Inferior parietal cortex (tissue), 1 donor: ENCODE measurements at regions not wholly inside any gene's neighbourhood (a gene's known extent, or its start where the extent isn't known, plus 50 kb on each side); places are given as distances from the start of the nearest gene placed in this dataset.

ENCODE experiments used
- DNase-seq: peaks from one replicate; pipeline ENCODE4 v3.0.0-alpha.2; 2016; ENCODE audit errors: extremely low spot score

GRCh38 chr3:124599779-124600693 lies 130.2 kb upstream of the UMPS start:
- DNase-seq = no peak

DNA sequence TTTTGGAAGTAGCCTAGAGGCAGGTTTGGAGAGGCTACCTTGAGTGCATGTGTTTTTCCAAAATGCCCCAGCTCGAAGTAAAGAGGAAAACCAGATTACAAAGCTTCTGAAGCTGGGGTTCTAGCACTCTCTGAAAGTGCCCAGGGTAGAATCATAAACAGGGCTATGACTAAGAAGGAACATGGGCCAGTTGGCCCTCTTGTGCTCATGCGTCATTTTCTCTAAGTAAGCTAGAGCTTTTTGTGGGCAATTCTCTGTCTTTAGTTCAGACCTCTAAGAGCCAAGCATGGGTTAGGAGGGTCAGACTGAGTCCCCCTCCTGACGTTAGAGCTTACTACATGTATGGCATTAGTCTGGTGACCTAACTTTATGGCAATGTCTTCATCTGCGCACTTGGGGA lies 129.5 kb upstream of the UMPS start:
- no peak for DNase-seq

GRCh38 chr3:124601190-124601589 lies 129.1 kb upstream of the UMPS start:
- no peak for DNase-seq

GRCh38 chr3:124602980-124603627 lies 127.1 kb upstream of the UMPS start:
- no peak for DNase-seq

DNA sequence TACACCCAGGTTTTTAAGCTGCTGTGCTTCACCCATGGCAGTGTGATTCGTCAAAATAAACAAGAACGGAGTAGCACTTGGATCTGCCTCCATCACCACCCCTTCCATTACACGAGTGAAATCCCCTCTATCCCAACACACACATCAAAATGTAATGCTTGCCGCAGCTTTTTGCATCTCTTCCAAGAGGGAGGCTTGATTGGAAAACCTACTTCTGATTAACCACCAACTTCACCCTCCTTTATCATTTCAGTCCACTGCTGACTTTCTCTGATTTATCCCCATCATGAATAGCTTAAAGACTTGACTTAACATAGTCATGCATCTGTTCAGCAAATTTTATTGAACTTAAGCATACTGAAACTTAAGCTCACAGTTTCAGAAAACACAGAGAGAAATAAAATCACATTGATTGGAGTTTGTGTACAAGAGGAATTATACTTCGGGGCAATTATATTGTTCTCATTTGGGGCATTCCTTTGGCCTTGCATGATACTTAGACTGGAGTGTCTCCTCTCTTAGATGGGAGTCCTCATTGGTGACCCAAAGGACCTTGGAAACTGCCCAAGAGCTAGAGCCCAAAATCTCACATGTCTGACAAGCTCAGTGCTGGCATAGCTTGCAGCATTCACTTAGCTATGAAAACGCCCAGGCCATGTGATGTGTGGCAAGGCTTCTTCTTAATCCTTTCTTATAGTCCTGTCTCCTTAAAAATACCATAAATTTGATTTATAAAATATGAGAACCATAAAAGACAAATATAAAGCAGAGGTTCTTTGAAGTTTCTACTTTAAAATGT lies 124.3 kb upstream of the UMPS start:
- DNase-seq = no peak

DNA sequence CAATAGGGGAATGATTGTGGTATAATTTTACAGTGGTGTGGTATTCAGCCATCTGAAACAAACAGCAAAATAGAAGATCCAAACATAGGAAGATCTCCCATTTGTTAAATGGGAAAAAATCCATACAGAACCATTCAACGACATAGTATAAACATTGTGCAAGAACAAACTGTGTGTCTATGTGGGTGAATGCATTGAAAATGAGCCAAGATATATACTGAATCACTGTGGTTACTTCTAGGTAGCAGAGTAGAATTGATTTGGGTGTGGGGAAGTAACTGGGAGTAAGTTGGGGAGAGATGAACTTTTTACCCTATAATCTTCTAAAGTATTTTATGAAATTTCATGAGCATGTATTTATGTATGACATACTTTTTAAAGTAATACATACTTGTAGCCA lies 123.1 kb upstream of the UMPS start:
- DNase-seq = no peak

DNA sequence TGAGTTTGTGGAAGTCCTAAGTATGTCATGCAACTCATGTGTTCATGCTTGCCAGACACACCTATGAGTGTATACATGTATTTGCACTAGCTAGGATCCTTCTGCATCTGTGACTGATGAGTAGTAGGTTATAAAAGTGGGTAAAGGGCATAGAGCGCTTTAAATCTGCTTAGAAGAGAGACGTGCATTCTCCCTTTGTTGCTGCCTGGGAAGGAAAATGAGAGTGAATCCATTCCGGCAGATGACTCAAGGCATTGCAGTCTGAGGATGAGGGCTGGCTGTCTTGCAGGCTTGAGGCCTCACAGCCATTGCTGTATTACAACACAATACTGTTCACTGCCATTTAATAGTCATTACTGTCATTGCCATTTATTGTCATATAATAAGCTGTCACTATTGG lies 120.8 kb upstream of the UMPS start:
- no peak for DNase-seq

DNA sequence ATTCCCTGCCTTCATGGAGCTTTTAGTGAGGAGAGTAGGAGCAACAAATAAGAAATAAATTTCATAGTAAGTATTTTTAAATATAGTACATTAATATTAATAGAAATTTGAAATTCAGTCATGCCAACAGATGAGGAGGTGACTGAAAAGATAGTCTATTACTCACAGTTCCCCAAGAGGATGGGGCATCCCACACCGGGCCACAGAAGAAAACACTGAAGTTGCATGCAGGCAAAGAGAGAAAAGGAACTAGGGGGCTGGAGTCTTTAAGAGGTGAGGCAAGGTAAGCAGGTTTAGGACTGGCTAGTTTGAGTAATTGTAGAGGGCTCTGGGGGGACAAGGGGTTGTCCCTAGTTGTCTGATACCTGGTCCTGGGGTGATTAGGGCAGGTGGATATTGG lies 120.1 kb upstream of the UMPS start:
- DNase-seq = no peak

GRCh38 chr3:124611520-124611919 lies 118.7 kb upstream of the UMPS start:
- no peak for DNase-seq

DNA sequence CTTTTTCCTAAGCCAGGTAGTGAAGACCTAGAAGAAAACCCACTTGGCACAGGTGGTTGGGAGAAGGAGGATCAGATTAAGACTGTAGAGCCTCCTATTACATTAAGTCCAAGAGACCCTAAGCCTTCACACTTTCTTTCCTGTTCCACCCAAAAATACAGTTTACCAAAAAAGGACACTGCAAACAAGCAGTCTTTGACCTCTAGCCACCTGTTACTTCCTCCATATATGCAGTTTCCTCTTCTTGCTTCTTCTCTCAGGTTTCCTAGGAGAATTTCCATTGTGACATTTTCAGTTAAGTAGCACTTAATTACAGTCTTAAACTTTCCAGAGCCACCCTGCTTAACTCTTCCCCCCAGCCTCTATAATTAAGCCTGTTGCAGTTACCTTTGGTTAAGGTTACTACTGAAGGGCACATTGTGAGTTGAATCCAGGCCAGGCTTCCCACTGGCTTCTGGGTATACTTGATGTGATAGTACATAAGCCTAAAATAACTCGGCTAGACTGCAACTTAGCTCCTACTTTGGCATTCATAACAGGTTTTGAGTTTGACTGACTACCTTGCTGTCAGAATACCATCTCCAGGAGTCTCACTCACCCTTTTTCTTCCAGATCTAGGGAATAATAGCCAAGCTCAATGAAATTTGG lies 114.2 kb upstream of the UMPS start:
- no peak for DNase-seq

- no peak for DNase-seq
Measured at GRCh38 chr3:124617177-124617576, 113.1 kb upstream of the UMPS start.

DNA sequence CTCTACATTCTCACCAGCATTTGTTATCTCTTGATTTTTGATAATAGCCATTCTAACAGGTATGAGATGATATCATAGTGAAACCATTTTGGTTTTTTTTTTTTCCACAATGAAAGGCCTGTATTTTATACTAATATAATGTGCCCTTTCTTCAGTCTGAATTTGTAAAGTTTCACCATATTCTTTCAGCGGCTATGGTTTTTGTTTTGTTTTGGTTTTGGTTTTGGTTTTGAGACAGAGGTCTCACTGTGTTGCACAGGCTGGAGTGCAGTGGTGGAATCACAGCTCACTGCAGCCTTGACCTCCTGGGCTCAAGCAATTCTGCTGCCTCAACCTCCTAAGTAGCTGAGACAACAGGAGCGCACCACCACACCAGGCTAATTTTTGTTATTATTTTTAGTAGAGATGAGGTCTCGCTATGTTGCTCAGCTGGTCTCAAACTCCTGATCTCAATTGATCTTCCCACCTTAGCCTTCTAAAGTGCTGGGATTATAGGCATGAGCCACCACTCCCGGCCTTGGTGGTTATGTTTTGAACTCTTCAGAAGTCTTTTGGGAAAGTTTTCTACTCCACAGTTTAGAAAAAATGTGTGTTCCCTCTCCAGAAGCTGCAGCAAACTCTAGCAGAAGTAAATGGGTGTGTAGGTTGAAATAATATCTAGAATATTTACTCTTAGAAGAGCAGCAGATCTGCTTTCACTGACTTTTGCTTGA lies 110.2 kb upstream of the UMPS start:
- no peak for DNase-seq

DNA sequence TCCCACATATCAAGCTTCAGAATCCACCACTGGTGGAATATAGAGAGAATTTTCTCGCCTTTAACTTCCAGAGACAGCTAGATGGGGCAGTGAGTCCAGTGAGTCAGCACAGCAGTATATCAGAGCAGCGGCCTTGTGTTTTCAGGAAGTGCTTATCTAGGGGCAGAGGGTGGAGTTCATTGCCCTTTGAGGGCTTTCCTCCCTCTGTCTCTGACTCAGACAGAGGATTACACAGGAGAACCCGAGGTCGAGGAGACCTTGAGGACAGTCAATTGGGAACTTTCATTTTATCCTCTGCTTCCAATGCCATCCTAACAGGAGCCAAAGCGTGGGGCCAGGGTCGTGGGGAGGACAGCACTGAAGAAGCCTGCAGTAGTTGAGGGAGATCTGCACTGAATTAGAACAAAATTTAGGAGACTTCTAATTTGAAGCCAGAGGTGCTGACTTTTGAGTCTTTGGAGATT lies 109.6 kb upstream of the UMPS start:
- no peak for DNase-seq

DNA sequence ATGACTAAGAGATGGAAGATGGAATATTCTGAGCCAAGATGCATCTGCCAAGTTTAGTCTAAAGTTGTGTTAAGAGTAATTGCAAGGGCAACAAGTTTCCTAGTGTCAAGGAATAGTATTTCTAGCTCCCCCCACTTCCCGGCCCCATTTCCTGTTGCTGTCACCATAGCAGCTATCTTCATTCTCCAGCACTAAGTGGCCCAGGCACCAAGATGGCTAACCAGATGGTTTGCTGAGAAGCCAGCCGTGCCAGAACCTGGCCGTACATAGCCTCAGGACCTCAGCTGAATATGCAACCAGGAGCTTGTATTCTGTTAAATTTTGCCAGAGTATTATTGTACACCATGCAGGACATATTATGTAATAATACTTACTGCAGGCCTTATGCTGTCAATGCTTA lies 108.8 kb upstream of the UMPS start:
- DNase-seq = no peak

GRCh38 chr3:124625074-124625473 lies 105.2 kb upstream of the UMPS start:
- no peak for DNase-seq

DNA sequence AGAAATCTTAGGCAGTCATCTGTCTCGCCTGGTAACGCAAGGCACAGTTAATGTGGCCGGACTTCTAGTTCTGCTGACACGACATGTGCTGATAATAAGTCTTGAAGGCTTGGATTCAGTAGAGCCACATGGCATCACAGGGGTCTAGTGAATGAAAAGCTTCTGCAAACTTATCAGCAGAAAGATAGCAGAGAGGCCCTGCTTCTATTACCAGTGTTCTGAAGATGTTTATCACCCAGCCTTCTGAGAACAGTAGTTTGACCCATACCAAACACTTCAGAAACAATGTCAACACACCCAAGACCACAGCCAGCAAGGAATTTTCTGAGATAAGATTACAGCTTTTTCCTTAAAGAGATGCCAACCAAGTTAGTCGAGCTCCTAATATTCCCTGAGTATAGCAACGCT lies 102.7 kb upstream of the UMPS start:
- no peak for DNase-seq

- no peak for DNase-seq
Measured at GRCh38 chr3:124628863-124629262, 101.4 kb upstream of the UMPS start.

DNA sequence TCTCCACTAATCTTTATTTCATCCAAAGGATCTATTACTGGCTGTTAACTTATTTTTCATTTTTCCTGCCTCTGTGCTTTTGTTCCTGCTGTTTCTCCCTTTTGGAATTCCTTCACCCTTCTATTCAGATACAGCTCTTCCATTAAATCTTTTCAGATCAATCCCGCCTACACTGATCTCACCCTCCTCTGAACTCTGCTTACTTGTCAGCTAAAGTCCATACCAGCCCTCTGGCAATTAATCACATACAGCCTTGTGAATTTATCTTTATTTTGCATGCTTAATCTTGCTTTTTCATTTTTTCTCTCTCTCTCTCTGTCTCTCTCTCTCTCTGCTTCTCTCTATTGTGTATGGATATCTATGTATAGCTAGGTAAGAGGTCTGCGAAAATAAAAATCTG lies 100.8 kb upstream of the UMPS start:
- DNase-seq = no peak

- no peak for DNase-seq
Measured at GRCh38 chr3:124630960-124631359, 99.3 kb upstream of the UMPS start.

DNA sequence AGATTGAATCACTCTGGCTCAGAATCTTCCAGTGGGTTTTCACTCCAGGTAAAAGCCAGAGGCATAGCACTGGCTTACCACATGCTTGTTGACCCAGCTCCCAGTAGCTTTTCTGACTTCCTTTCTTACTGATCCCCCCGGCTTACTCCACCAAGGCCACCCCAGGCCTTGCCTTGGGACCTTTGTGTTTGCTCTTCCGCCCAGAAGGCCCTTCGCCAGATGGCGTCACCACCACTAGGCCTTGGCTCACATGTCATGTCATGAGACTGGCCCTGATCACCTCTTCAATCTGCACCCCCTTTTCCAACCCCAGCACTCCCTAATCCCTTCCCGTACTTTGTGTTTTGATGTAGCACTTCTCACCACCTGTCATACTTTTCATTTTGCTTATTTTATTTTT lies 98.5 kb upstream of the UMPS start:
- no peak for DNase-seq

GRCh38 chr3:124632566-124633140 lies 97.6 kb upstream of the UMPS start:
- DNase-seq = no peak
